ENCODE measurements at regions not wholly inside any gene's neighbourhood (a gene's known extent, or its start where the extent isn't known, plus 50 kb on each side); places are given as distances from the start of the nearest gene placed in this dataset.
"Not testable (repeated sequence)": the region's sequence is repeated elsewhere in the genome, so short reads cannot be mapped to it uniquely, and the experiment has no call there.

DNA sequence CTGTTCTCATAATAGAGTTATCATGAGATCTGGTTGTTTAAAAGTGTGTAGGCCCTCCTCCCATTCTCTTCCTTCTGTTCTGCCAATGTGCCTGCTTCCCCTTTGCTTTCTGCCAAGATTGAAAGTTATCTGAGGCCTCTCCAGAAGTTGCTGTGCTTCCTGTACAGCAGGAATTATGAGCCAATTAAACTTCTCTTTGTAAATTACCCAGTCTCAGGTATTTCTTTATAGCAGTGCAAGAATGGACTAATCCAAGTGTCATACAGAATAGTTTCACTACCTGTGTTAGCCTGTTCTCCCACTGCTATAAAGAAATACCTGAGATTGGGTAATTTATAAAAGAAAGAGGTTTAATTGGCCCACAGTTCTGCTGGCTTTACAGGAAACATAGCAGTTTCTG lies 100.0 kb downstream of the CD24 start:
- CTCF ChIA-PET, result no interaction called here
- DNase-seq, result no peak
- no peaks in the 10 kb centered on the region for H3K27me3 Mint-ChIP-seq
- H3K4me1 Mint-ChIP-seq, result no peaks in the 10 kb centered on the region
- H3K36me3 Mint-ChIP-seq, result no peaks in the 10 kb centered on the region
- H3K4me3 Mint-ChIP-seq, result no peak overlapping the region
- H3K27ac Mint-ChIP-seq, result no peak overlapping the region
- no peaks in the 10 kb centered on the region for H3K9me3 Mint-ChIP-seq

DNA sequence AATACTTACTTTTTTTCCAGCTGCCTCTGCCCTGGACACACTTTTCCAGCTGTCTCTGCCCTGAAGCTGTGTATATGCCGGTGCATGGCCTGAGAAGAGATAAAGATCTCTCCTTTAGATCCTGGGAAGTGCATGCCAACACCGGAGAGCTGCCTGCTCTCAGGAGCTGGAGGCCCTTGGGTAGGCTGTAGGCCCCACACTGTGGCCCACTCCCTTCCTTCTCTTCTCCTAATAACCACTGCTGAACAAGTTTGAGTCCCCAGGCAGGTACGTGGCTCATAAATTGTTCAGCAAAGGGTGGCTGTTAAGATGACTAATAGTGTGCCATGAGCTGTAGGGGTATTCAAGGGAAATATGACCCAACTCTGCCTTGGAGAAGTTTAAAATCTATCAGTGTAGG lies 102.5 kb downstream of the CD24 start:
- CTCF ChIA-PET, result no interaction called here
- H3K36me3 Mint-ChIP-seq, result no peaks in the 10 kb centered on the region

DNA sequence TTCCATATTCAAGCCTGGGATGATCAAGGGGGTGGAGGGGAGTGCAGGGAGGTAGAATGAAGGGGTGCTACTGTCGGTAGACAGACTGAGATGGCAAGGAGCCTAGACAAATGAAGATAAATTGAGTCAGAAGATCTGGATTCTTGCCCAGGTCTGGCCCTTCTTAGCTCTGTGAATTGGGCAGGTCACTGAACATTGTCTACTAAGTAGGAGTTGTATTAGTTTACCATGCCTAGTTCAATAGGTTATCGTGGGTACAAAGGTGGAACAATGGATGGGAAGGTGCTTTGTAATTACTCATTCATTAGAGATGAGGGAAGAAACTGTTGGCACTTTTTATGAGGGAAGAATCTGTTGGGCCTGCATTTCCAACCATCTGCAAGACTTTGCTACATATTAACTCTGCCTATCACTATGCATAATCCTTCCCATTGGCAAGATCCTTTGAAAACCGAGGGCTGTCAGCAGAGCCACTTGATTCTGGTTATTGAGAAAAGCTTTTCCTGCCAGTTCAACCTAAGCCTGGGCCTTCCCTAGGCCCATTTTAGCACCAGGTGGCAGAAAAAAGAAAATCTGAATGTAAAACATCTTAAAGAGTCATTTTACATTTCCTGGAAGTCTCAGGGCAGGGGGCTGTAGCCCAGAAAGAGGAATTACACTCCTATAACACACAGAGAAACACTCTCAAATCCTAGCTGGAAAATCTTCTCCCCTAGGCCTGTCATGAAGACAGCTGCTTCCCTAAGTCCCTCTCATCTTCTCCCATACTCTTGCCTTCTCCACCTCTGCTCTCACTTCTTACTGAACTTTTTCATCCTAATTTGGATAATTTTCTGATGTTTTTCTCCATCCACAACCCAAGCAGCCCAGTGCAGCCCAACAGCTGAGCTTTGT lies 103.5 kb downstream of the CD24 start:
- no peaks in the 10 kb centered on the region for H3K4me1 Mint-ChIP-seq
- no peaks in the 10 kb centered on the region for H3K9me3 Mint-ChIP-seq
- no peak overlapping the region for H3K4me3 Mint-ChIP-seq
- H3K27me3 Mint-ChIP-seq, result no peaks in the 10 kb centered on the region
- no peak for DNase-seq
- H3K27ac Mint-ChIP-seq, result no peak overlapping the region
- CTCF ChIA-PET, result no interaction called here
- no peaks in the 10 kb centered on the region for H3K36me3 Mint-ChIP-seq

More for the DNA sequence above, 102.5 kb downstream of the CD24 start:
- DNase-seq, result no peak
- no peaks in the 10 kb centered on the region for H3K27me3 Mint-ChIP-seq
- no peaks in the 10 kb centered on the region for H3K4me1 Mint-ChIP-seq
- H3K27ac Mint-ChIP-seq, result no peak overlapping the region
- H3K4me3 Mint-ChIP-seq, result no peak overlapping the region
- H3K9me3 Mint-ChIP-seq, result no peaks in the 10 kb centered on the region

DNA sequence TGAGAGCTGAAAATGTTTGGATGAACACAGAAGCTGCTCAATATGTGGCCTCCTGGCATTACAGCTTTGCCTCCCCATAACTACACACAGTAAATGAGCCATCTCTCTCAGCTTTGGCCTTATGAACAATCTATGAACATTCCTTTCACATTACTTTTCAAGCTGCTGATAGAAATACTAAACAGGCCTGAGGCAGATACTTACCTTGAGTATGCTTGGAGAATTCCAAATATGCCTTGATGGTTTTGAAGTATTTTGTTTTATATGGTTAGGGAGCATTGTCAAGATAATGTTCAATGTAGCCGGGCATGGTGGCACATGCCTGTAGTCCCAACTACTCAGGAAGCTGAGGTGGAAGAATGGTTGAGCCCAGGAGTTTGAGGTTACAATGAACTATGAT lies 104.5 kb downstream of the CD24 start:
- no peaks in the 10 kb centered on the region for H3K27me3 Mint-ChIP-seq
- no peak for DNase-seq
- H3K4me1 Mint-ChIP-seq, result no peaks in the 10 kb centered on the region
- no peak overlapping the region for H3K4me3 Mint-ChIP-seq
- H3K27ac Mint-ChIP-seq, result no peak overlapping the region
- CTCF ChIA-PET, result no interaction called here
- H3K36me3 Mint-ChIP-seq, result no peaks in the 10 kb centered on the region
- no peaks in the 10 kb centered on the region for H3K9me3 Mint-ChIP-seq

DNA sequence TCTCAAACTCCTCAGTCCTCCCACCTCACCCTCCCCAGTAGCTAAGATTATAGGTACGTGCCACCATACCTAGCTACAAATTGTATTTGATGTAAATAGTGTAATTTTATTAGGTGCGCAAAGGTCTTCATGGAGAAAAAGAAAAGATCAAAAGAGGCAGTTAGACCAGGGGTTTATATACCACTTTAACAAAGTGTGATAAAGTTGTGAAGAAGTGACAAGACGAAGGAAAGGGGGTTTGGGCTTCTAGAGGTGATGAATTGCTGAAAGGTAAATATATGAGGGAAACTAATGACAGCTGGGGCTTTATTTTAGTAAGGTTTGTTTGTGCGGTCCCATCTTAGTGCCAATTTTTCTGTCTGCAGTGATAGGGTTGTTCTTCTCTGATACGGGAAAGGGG lies 105.3 kb downstream of the CD24 start:
- Mint-ChIP-seq H3K4me1 (no peaks in the 10 kb centered on the region), H3K4me3 (no peak overlapping the region), H3K27ac (no peak overlapping the region), H3K27me3 (no peaks in the 10 kb centered on the region), H3K36me3 (no peaks in the 10 kb centered on the region), H3K9me3 (no peaks in the 10 kb centered on the region)
- CTCF ChIA-PET, result no interaction called here
- no peak for DNase-seq

DNA sequence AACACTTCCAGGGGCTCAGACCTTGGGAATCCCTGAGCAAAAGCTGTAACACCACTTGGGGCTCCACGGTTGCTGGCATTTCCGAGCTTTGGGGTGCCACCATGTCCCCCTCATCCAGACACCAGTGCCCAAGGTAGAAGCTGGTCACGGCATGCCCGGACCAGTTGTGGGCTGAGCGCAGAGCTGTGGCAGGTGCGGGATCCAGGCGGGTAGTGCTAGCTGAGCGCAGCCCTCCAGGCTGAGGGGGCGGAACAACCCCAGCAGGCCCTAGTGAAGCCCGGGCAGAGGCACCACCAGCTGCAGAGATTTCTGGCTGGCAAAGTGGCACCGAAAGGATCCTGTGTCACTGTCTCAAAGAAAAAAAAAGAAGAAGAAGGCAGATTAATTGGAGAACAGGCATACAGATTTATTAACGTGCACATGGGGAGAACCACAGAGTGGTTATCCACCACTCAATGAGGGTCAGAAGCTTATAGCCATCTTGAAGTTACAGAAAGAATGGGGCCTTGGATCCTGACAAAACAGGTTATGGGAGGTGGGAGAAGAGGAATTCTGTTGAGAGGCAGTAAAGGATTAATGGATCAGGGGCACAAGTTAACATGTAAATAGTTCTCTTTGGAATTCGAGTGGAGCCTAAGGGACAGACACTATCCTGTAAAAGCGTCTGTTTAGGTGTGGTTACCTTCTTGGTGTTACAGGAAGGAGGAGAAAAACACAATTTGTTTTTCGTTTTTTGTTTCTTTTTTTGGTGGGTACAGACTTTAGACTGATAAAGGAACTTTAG lies 107.5 kb downstream of the CD24 start:
- no peaks in the 10 kb centered on the region for H3K27me3 Mint-ChIP-seq
- peaks cover 6% of the 10 kb centered on the region for H3K9me3 Mint-ChIP-seq
- DNase-seq, result no peak
- CTCF ChIA-PET, result interaction anchor here (0.7 kb wide), 1 partner anchor 245 kb away, joined by 3 read pairs; no protein-coding TSS in a partner anchor
- H3K4me3 Mint-ChIP-seq, result no peak overlapping the region
- no peaks in the 10 kb centered on the region for H3K4me1 Mint-ChIP-seq
- H3K36me3 Mint-ChIP-seq, result no peaks in the 10 kb centered on the region
- no peak overlapping the region for H3K27ac Mint-ChIP-seq

DNA sequence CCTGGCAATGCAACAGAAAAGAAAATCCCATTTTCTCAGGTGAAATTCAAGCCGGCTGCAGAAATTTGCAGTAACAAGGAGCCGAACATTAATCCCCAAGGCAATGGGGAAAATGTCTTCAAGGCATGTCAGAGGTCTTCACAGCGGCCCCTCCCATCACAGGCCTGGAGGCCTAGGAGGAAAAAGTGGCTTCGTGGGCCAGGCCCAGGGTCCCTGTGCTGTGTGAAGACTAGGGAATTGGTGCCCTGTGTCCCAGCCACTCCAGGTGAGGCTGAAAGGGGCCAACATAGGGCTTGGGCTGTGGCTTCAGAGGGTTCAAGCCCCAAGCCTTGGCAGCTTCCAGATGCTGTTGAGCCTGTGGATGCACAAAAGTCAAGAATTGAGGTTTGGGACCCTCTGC lies 111.7 kb downstream of the CD24 start:
- no peak overlapping the region for H3K27ac Mint-ChIP-seq
- DNase-seq, result no peak
- no peaks in the 10 kb centered on the region for H3K36me3 Mint-ChIP-seq
- H3K4me3 Mint-ChIP-seq, result no peak overlapping the region
- peaks cover 6% of the 10 kb centered on the region for H3K9me3 Mint-ChIP-seq
- H3K27me3 Mint-ChIP-seq, result peaks cover 10% of the 10 kb centered on the region
- H3K4me1 Mint-ChIP-seq, result no peaks in the 10 kb centered on the region
- CTCF ChIA-PET, result no interaction called here

DNA sequence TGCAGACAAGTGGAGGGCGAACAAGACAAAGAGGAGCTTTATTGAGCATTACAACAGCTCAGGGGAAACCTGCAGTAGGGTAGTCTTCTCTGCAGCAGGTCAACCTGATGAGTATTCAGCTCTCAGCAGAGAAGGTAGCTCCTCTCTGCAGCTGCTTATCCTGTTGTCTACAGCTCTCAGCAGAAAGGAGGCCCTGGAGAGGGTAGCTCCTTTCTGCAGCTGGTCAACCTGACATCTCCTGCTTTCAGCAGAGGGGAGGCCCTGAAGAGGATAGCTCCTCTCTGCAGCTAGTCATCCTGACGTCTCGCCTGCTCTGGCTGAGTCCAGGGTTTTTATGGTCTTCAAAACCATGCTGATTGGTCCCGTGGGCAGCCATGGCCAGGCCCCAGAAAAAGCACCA lies 113.6 kb downstream of the CD24 start:
- H3K4me1 Mint-ChIP-seq, result no peaks in the 10 kb centered on the region

DNA sequence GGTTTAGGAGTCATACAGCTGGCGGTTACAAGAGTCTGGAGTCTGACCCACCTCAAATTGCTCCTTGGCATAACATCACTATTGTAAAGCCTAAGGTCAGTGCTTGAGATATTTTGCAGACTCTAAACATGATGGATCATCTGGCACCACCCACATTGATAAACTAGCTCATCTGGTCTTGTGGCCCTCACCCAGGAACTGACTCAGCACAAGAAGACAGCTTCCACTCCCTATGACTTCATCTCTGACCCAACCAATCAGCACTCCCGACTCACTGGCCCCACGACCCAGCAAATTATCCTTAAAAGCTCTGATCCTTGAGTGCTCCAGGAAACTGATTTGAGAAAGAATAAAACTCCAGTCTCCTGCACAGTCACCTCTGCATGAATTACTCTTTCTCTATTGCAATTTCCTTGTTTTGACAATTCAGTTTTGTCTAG lies 115.9 kb downstream of the CD24 start:
- no peak overlapping the region for H3K27ac Mint-ChIP-seq
- H3K9me3 Mint-ChIP-seq, result peaks cover 6% of the 10 kb centered on the region
- no peaks in the 10 kb centered on the region for H3K4me1 Mint-ChIP-seq
- H3K4me3 Mint-ChIP-seq, result no peak overlapping the region
- no peaks in the 10 kb centered on the region for H3K36me3 Mint-ChIP-seq
- DNase-seq, result no peak
- CTCF ChIA-PET, result no interaction called here
- peaks cover 14% of the 10 kb centered on the region for H3K27me3 Mint-ChIP-seq

More for the DNA sequence above, 113.6 kb downstream of the CD24 start:
- H3K36me3 Mint-ChIP-seq, result no peaks in the 10 kb centered on the region
- no peak for DNase-seq
- peaks cover 6% of the 10 kb centered on the region for H3K9me3 Mint-ChIP-seq
- peaks cover 14% of the 10 kb centered on the region for H3K27me3 Mint-ChIP-seq
- no peak overlapping the region for H3K4me3 Mint-ChIP-seq
- CTCF ChIA-PET, result no interaction called here
- H3K27ac Mint-ChIP-seq, result no peak overlapping the region

DNA sequence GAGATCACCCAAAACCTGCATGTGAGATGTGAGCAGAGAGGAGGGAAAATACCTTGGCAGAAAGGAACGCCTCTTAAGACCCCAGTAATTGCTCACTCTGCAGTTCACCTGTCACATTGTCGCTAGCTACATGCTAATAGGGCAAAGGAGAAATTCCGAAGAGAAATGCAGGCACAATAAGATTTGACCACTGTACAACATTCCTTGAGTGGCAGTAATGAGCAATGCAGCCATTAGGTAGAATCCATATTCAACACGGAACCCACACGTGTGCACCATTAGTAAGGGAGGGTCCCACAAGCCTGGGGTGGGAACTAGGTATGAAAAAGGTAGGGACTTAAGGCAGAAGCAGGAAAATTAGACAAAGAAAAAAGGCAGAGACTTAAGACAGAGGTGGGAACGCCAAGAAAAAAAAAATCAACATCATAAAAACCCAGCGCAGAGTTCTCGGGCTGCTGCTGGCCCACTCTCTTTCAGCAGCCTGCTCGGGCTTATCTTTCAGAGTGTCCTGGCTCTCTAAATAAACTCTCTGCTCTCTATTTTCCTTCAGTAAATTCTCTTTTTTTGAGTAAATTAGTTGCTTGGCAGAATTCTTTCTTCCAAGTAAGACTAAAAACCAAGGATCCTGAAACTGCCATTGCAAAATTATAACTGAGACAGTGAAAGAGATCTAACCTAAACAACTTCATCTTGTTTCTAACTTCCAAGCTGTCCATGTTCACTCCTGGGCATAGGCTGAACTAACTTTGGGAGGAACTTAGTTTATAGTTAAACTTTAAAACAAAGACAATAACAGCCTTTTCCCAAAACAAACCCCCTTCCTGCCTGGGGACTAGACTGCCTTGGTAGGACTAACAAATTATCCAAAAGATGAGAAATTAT lies 116.5 kb downstream of the CD24 start:
- no peak for DNase-seq
- CTCF ChIA-PET, result no interaction called here
- no peaks in the 10 kb centered on the region for H3K36me3 Mint-ChIP-seq
- peaks cover 14% of the 10 kb centered on the region for H3K27me3 Mint-ChIP-seq
- H3K9me3 Mint-ChIP-seq, result peaks cover 6% of the 10 kb centered on the region
- H3K4me3 Mint-ChIP-seq, result no peak overlapping the region
- no peak overlapping the region for H3K27ac Mint-ChIP-seq
- no peaks in the 10 kb centered on the region for H3K4me1 Mint-ChIP-seq

DNA sequence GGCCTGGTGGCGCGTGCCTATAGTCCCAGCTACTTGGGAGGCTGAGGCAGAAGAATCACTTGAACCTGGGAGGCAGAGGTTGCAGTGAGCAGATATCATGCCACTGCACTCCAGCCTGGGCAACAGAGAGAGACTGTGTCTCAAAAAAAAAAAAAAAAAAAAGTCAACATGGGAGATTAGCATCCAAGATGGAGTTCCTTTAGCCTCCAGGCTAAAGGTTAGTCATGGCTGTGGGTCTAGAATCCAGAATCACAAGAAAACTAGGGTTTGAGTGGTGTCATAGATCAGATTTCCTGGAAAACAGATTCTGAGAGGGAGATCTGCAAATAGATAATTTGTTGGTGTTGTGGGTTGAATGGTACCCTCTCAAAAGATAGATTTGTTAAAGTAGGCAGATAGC lies 117.2 kb downstream of the CD24 start:
- H3K4me3 Mint-ChIP-seq, H3K9me3 Mint-ChIP-seq, H3K4me1 Mint-ChIP-seq, H3K36me3 Mint-ChIP-seq, DNase-seq, H3K27ac Mint-ChIP-seq: not testable (repeated sequence)
- CTCF ChIA-PET, result interaction anchor here (0.6 to 0.7 kb wide), 2 partner anchors 124 to 440 kb away, joined by 4 to 6 read pairs; no protein-coding TSS in a partner anchor
- peaks cover 14% of the 10 kb centered on the region for H3K27me3 Mint-ChIP-seq

DNA sequence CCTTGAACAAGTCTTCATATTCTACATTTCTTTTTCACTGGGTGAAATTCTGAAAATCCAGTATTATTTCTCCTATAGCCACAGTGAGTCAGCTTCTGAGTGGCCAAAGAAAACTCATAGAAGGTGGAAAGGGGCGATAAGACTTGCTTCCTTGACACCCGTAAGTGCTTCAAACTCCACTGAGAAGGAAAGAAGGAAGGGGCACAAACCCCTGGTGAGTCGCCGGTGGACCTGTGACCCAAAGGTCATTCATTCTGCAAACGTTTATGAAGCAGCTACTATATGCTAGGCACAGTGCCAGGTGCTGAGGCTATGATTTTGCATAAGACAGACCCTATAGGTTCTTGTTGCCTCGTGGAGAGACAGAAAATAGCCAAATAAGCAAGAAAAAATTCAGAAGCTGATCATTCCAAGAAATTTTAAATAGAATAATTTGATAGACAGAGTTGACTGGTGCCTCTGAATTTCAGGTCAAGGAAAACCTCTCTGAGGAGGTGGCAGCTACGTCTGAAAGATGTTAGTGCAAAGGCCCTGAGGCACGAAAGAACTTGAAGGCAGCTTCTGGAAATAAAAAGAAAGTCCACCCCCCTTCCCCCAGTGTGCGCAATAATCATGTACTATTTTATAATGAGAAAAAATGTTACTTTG lies 118.2 kb downstream of the CD24 start:
- CTCF ChIA-PET, result no interaction called here
- H3K36me3 Mint-ChIP-seq, result no peaks in the 10 kb centered on the region
- no peak overlapping the region for H3K27ac Mint-ChIP-seq
- peaks cover 5% of the 10 kb centered on the region for H3K9me3 Mint-ChIP-seq
- peaks cover 14% of the 10 kb centered on the region for H3K27me3 Mint-ChIP-seq
- H3K4me1 Mint-ChIP-seq, result no peaks in the 10 kb centered on the region
- no peak overlapping the region for H3K4me3 Mint-ChIP-seq
- no peak for DNase-seq

DNA sequence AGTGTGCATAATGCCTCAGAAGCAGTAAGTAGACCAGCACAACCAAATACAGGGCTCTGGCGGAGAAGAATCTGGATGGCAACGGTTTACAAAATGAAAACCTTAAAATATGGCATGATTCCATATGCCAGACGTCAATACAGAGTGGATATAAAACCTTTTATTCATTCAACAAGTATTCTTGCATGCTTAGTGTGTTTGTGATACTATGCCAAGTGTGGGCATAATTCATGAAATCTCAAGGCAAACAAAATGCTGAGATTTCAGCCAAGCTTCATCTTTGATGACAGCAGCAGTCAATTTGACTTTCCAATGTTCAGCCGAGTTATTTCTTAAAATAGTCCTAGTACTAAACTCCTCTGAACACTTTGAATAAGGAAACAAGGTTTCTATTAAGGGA lies 119.4 kb downstream of the CD24 start:
- DNase-seq, result no peak
- CTCF ChIA-PET, result no interaction called here
- H3K4me3 Mint-ChIP-seq, result no peak overlapping the region
- H3K4me1 Mint-ChIP-seq, result no peaks in the 10 kb centered on the region
- H3K9me3 Mint-ChIP-seq, result peaks cover 5% of the 10 kb centered on the region
- H3K27ac Mint-ChIP-seq, result no peak overlapping the region
- peaks cover 10% of the 10 kb centered on the region for H3K27me3 Mint-ChIP-seq
- H3K36me3 Mint-ChIP-seq, result no peaks in the 10 kb centered on the region
